DOHH2 (cell line): ENCODE measurements at regions not wholly inside any gene's neighbourhood (a gene's known extent, or its start where the extent isn't known, plus 50 kb on each side); places are given as distances from the start of the nearest gene placed in this dataset.

Source experiments
- H3F3A ChIP-seq: fragments of 200-600 bp; sonication (generic), shearing (Covaris generic); 2 replicates; pipeline ENCODE4 v1.6.0; 2016; ENCODE audit warnings: antibody characterized with exemption, mild to moderate bottlenecking; ENCODE audit not compliant: control insufficient read depth, insufficient read depth
- H3K27ac ChIP-seq: fragments of 200-600 bp; sonication (generic); 2 replicates; pipeline ENCODE4 v1.5.1; 2014; ENCODE audit warnings: low read depth, mild to moderate bottlenecking, low read length, moderate library complexity
- H3K27me3 ChIP-seq: fragments of 200-600 bp; sonication (generic); 2 replicates; pipeline ENCODE4 v1.6.1; 2014; ENCODE audit warnings: mild to moderate bottlenecking, low read length, mixed read lengths; ENCODE audit not compliant: control insufficient read depth
- H3K36me3 ChIP-seq: fragments of 200-600 bp; sonication (generic); 2 replicates; pipeline ENCODE4 v1.6.1; 2014; ENCODE audit warnings: mild to moderate bottlenecking, low read length, moderate library complexity, mixed read lengths; ENCODE audit not compliant: control insufficient read depth
- H3K4me1 ChIP-seq: fragments of 200-600 bp; sonication (generic); 2 replicates; pipeline ENCODE4 v1.6.1; 2014; ENCODE audit warnings: mild to moderate bottlenecking, low read length, mixed read lengths; ENCODE audit not compliant: control insufficient read depth
- H3K4me2 ChIP-seq: fragments of 200-600 bp; sonication (generic); 2 replicates; pipeline ENCODE4 v1.6.0; 2014; ENCODE audit warnings: mild to moderate bottlenecking, low read length, moderate library complexity
- H3K4me3 ChIP-seq: fragments of 200-600 bp; sonication (generic); 2 replicates; pipeline ENCODE4 v1.5.1; 2014; ENCODE audit warnings: mild to moderate bottlenecking, low read length, mixed read lengths
- H3K79me2 ChIP-seq: fragments of 200-600 bp; sonication (generic); 2 replicates; pipeline ENCODE4 v1.6.1; 2014; ENCODE audit warnings: mild to moderate bottlenecking, low read length, mixed read lengths; ENCODE audit not compliant: control insufficient read depth
- H3K9me2 ChIP-seq: fragments of 200-600 bp; sonication (generic); replicated peaks from 2 replicates; pipeline ENCODE4 v1.6.1; 2014; ENCODE audit warnings: mild to moderate bottlenecking, low read length, mixed read lengths; ENCODE audit not compliant: control insufficient read depth
- H3K9me3 ChIP-seq: fragments of 200-600 bp; sonication (generic); 2 replicates; pipeline ENCODE4 v1.6.1; 2014; ENCODE audit warnings: antibody characterized with exemption, low read length, mixed read lengths; ENCODE audit not compliant: control insufficient read depth, insufficient read depth
- H4K20me1 ChIP-seq: fragments of 200-600 bp; sonication (generic); 2 replicates; pipeline ENCODE4 v1.6.0; 2014; ENCODE audit warnings: low read depth, mild to moderate bottlenecking, antibody characterized with exemption, low read length, moderate library complexity; ENCODE audit not compliant: control insufficient read depth, insufficient read depth
- EZH2phosphoT487 ChIP-seq: fragments of 200-600 bp; sonication (generic); IDR thresholded peaks from 2 replicates; pipeline ENCODE4 v1.6.1; 2017; ENCODE audit warnings: borderline replicate concordance, mild to moderate bottlenecking, antibody characterized with exemption, low read length, moderate library complexity, mixed read lengths
- TF ChIP-seq, protein P1 (sequence below): fragments of 200-600 bp; sonication (generic); IDR thresholded peaks from one replicate; pipeline ENCODE4 v1.5.1; 2014; ENCODE audit warnings: antibody characterized with exemption, mild to moderate bottlenecking, low read depth, low read length; ENCODE audit not compliant: poor library complexity, severe bottlenecking

DNA sequence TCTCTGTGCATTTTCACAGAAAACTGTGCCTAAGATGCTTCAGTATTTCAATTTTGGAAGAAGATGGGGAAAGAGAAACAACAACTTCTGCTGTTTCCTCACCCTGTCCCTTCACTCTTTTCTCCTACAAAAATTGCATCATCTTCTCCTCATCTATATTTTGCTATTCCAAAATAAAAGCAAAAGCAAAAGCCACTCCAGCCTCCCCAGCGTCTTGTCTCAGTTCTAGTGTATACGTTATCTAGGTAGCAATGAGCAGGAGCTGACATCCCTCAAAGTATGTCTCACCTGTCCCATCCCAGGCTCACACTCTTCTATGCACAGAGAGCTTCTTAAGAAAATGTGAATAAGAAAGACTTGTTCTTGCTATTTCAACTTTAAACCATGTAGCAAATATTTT, 163.8 kb upstream of the TAB2 start:
- Histone ChIP-seq H3K4me1 (no peaks in the 10 kb centered on the region), H3K27me3 (peaks cover 5% of the 10 kb centered on the region; the same call in 1 of the 2 replicates), H3F3A (no peaks in the 10 kb centered on the region), H3K27ac (no peak overlapping the region), H3K79me2 (no peaks in the 10 kb centered on the region), H4K20me1 (no peaks in the 10 kb centered on the region), H3K9me3 (no peaks in the 10 kb centered on the region), H3K4me3 (no peak overlapping the region), H3K9me2 (no peaks in the 10 kb centered on the region), H3K36me3 (no peaks in the 10 kb centered on the region), H3K4me2 (no peak overlapping the region)
- TF ChIP-seq EZH2phosphoT487: no peak
- TF ChIP-seq, protein P1, sequence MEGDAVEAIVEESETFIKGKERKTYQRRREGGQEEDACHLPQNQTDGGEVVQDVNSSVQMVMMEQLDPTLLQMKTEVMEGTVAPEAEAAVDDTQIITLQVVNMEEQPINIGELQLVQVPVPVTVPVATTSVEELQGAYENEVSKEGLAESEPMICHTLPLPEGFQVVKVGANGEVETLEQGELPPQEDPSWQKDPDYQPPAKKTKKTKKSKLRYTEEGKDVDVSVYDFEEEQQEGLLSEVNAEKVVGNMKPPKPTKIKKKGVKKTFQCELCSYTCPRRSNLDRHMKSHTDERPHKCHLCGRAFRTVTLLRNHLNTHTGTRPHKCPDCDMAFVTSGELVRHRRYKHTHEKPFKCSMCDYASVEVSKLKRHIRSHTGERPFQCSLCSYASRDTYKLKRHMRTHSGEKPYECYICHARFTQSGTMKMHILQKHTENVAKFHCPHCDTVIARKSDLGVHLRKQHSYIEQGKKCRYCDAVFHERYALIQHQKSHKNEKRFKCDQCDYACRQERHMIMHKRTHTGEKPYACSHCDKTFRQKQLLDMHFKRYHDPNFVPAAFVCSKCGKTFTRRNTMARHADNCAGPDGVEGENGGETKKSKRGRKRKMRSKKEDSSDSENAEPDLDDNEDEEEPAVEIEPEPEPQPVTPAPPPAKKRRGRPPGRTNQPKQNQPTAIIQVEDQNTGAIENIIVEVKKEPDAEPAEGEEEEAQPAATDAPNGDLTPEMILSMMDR: no peak

- no peak for TF ChIP-seq EZH2phosphoT487
- TF ChIP-seq, protein P1: no peak
- no peaks in the 10 kb centered on the region for H3K36me3 ChIP-seq
- H3K27ac ChIP-seq: no peak overlapping the region
Measured at GRCh38 chr6:149154261-149154821, 163.2 kb upstream of the TAB2 start.

GRCh38 chr6:149157126-149157525, 160.4 kb upstream of the TAB2 start:
- Histone ChIP-seq H3K27me3 (no peaks in the 10 kb centered on the region), H4K20me1 (no peaks in the 10 kb centered on the region), H3K4me3 (no peak overlapping the region), H3K9me3 (no peaks in the 10 kb centered on the region), H3K79me2 (no peaks in the 10 kb centered on the region), H3F3A (no peaks in the 10 kb centered on the region), H3K36me3 (no peaks in the 10 kb centered on the region), H3K4me2 (no peak overlapping the region), H3K27ac (no peak overlapping the region), H3K4me1 (no peaks in the 10 kb centered on the region), H3K9me2 (no peaks in the 10 kb centered on the region)
- TF ChIP-seq, protein P1: no peak
- TF ChIP-seq EZH2phosphoT487: no peak

More at GRCh38 chr6:149154261-149154821, 163.2 kb upstream of the TAB2 start:
- Histone ChIP-seq H4K20me1 (no peaks in the 10 kb centered on the region), H3K4me3 (no peak overlapping the region), H3K4me2 (no peak overlapping the region), H3K27me3 (no peaks in the 10 kb centered on the region; the same call in 1 of the 2 replicates), H3K79me2 (no peaks in the 10 kb centered on the region), H3K4me1 (no peaks in the 10 kb centered on the region), H3F3A (no peaks in the 10 kb centered on the region), H3K9me3 (no peaks in the 10 kb centered on the region), H3K9me2 (no peaks in the 10 kb centered on the region)
